Right lobe of liver (tissue), 6 donors: ENCODE measurements at regions not wholly inside any gene's neighbourhood (a gene's known extent, or its start where the extent isn't known, plus 50 kb on each side); places are given as distances from the start of the nearest gene placed in this dataset.

ENCODE experiments used
- ATAC-seq, 4 donors: fragments of 200-7000 bp; cut with Tn5 transposase; one replicate each; pipeline ENCODE4 v1.9.1; 2020; ENCODE audit warnings: mild to moderate bottlenecking in 4 of 4, moderate library complexity in 4 of 4
- DNase-seq, 3 donors: peaks; one replicate each; pipeline ENCODE4 v3.0.0-alpha.2; 2020
- H3K27ac ChIP-seq, 3 donors: fragments of 200-600 bp; one replicate each; pipeline ENCODE4 v1.8.0; 2022
- H3K27me3 ChIP-seq, 2 donors: fragments of 200-600 bp; one replicate each; pipeline ENCODE4 v1.8.0; 2022
- H3K36me3 ChIP-seq, 4 donors: fragments of 200-600 bp; sonication (generic) in 1 of 4; one replicate each; pipeline versions ENCODE4 v1.5.1 to v1.8.0; 2017 to 2022; ENCODE audit warnings: control low read depth in 1 of 4
- H3K4me1 ChIP-seq, 4 donors: fragments of 200-600 bp; sonication (generic) in 1 of 4; one replicate each; pipeline versions ENCODE4 v1.5.1 to v1.8.0; 2017 to 2022; ENCODE audit warnings: control low read depth in 1 of 4
- H3K4me3 ChIP-seq, 3 donors: fragments of 200-600 bp; one replicate each; pipeline ENCODE4 v1.8.0; 2022
- H3K9me3 ChIP-seq, 4 donors: fragments of 200-600 bp; sonication (generic) in 1 of 4; one replicate each; pipeline versions ENCODE4 v1.5.1 to v1.8.0; 2017 to 2022; ENCODE audit warnings: control low read depth in 1 of 4
- CTCF ChIP-seq, 4 donors: fragments of 200-600 bp in 3 of 4; fragments of 450-650 bp in 1 of 4; IDR thresholded peaks; one replicate each; pipeline versions ENCODE4 v1.5.1 to v1.8.0; 2016 to 2022; ENCODE audit warnings: antibody characterized with exemption in 4 of 4, mild to moderate bottlenecking in 2 of 4
- POLR2A ChIP-seq: fragments of 450-650 bp; IDR thresholded peaks from one replicate; pipeline ENCODE4 v1.6.1; 2017; ENCODE audit warnings: antibody characterized with exemption, mild to moderate bottlenecking
- WGBS: methylation state at CpG from one replicate; pipeline ENCODE4 v1.1.6; 2018; ENCODE audit warnings: low coverage, low lambda C conversion rate; ENCODE audit not compliant: insufficient coverage; ENCODE audit errors: missing lambda C conversion rate; 5-methylcytosine and 5-hydroxymethylcytosine counted together
- intact Hi-C, 2 donors: fragments of 100-400 bp; cut with DNase I; formaldehyde crosslinking; loops; one replicate each; pipeline versions ENCODE4 v1.11.2 to v1.14.1; 2022
- donor health status: DM: no; HTN: yes; CAD: no.
- donor health status: DM: no; HTN: no; CAD: no.
- donor health status: DM: no; HTN: no; CAD: no.
- donor health status: DM: no; HTN: yes; CAD: no.
- donor health status: DM: no; HTN: yes; CAD: no.

GRCh38 chr6:145350928-145351327 is 384.4 kb downstream of the EPM2A start:
- no peaks in the 10 kb centered on the region for H3K9me3 ChIP-seq
- no peaks in the 10 kb centered on the region for H3K27me3 ChIP-seq
- no peaks in the 10 kb centered on the region for H3K36me3 ChIP-seq
- no peaks in the 10 kb centered on the region for H3K4me1 ChIP-seq
- WGBS: 61% methylated on average over 2 of the region's 3 CpGs
- H3K4me3 ChIP-seq: no peak overlapping the region
- TF ChIP-seq POLR2A: no peak
- TF ChIP-seq CTCF (IDR thresholded peaks at IDR 0.05): no peak
- DNase-seq: no peak
- H3K27ac ChIP-seq: no peak overlapping the region
- intact Hi-C loops: no loop called here
- ATAC-seq: no peak

GRCh38 chr6:145352382-145353080 is 382.8 kb downstream of the EPM2A start:
- Histone ChIP-seq H3K9me3 (no peaks in the 10 kb centered on the region), H3K4me3 (no peak overlapping the region), H3K27me3 (no peaks in the 10 kb centered on the region), H3K36me3 (no peaks in the 10 kb centered on the region), H3K4me1 (no peaks in the 10 kb centered on the region), H3K27ac (no peak overlapping the region)
- no peak for ATAC-seq
- no peak for DNase-seq
- WGBS: 100% methylated on average over 2 of the region's 11 CpGs
- TF ChIP-seq CTCF (IDR thresholded peaks at IDR 0.05): no peak
- TF ChIP-seq POLR2A: no peak
- intact Hi-C loops: no loop called here

GRCh38 chr6:145360865-145361264 is 374.5 kb downstream of the EPM2A start:
- TF ChIP-seq POLR2A (no peak), CTCF (IDR thresholded peaks at IDR 0.05) (no peak)
- 84% methylated on average over 8 of the region's 8 CpGs for WGBS
- no peaks in the 10 kb centered on the region for H3K4me1 ChIP-seq
- H3K27ac ChIP-seq: no peak overlapping the region
- no peak for ATAC-seq
- no peak for DNase-seq
- no peaks in the 10 kb centered on the region for H3K9me3 ChIP-seq
- no peaks in the 10 kb centered on the region for H3K36me3 ChIP-seq
- intact Hi-C loops: no loop called here
- no peak overlapping the region for H3K4me3 ChIP-seq
- H3K27me3 ChIP-seq: no peaks in the 10 kb centered on the region

GRCh38 chr6:145367149-145367548 is 368.2 kb downstream of the EPM2A start:
- 86% methylated on average over 5 of the region's 5 CpGs for WGBS
- intact Hi-C loops: no loop called here
- H3K4me3 ChIP-seq: no peak overlapping the region
- ATAC-seq (no peak), DNase-seq (no peak)
- H3K4me1 ChIP-seq: no peaks in the 10 kb centered on the region
- no peaks in the 10 kb centered on the region for H3K36me3 ChIP-seq
- no peak overlapping the region for H3K27ac ChIP-seq
- H3K27me3 ChIP-seq: no peaks in the 10 kb centered on the region
- TF ChIP-seq CTCF (IDR thresholded peaks at IDR 0.05): no peak
- no peak for TF ChIP-seq POLR2A
- no peaks in the 10 kb centered on the region for H3K9me3 ChIP-seq
